DND-41 (cell line): ENCODE measurements at regions not wholly inside any gene's neighbourhood (a gene's known extent, or its start where the extent isn't known, plus 50 kb on each side); places are given as distances from the start of the nearest gene placed in this dataset.

ENCODE experiments used
- ATAC-seq: fragments of 200-7000 bp; cut with Tn5 transposase; 3 replicates; pipeline ENCODE4 v1.9.1; 2021; ENCODE audit warnings: low read depth; ENCODE audit not compliant: insufficient read depth
- DNase-seq: peaks from one replicate; pipeline ENCODE4 v3.0.0-alpha.2; 2020
- H2AFZ ChIP-seq: 2 replicates; pipeline ENCODE4 v1.6.0; 2012; ENCODE audit warnings: low read depth, low read length
- H3K27ac ChIP-seq: 2 replicates; pipeline ENCODE4 v1.5.1; 2012; ENCODE audit warnings: low read length, inconsistent platforms
- H3K27me3 ChIP-seq: fragments of 200-600 bp; sonication (generic); 2 replicates; pipeline ENCODE4 v1.6.0; 2012; ENCODE audit warnings: low read length, mild to moderate bottlenecking, inconsistent platforms; ENCODE audit not compliant: insufficient read depth, poor library complexity
- H3K36me3 ChIP-seq: 2 replicates; pipeline ENCODE4 v1.5.1; 2012; ENCODE audit warnings: low read length, inconsistent platforms; ENCODE audit not compliant: insufficient read depth
- H3K4me1 ChIP-seq: 2 replicates; pipeline ENCODE4 v1.5.1; 2012; ENCODE audit warnings: mild to moderate bottlenecking, low read length; ENCODE audit not compliant: insufficient read depth
- H3K4me2 ChIP-seq: 2 replicates; pipeline ENCODE4 v1.6.0; 2012; ENCODE audit warnings: mild to moderate bottlenecking, moderate library complexity, low read length, inconsistent platforms; ENCODE audit not compliant: insufficient read depth
- H3K4me3 ChIP-seq, 2 experiments: fragments of 200-600 bp in 1 of 2; shearing (Covaris generic) in 1 of 2; 2 replicates each; pipeline ENCODE4 v1.5.1; 2012 to 2016; ENCODE audit warnings: inconsistent platforms in 2 of 2, low read length in 2 of 2, mild to moderate bottlenecking in 2 of 2, low read depth in 1 of 2, moderate library complexity in 1 of 2
- H3K79me2 ChIP-seq: 2 replicates; pipeline ENCODE4 v1.6.0; 2012; ENCODE audit warnings: low read length, inconsistent platforms; ENCODE audit not compliant: insufficient read depth
- H3K9ac ChIP-seq: 2 replicates; pipeline ENCODE4 v1.6.0; 2012; ENCODE audit warnings: low read depth, mild to moderate bottlenecking, inconsistent platforms, low read length, moderate library complexity
- H3K9me3 ChIP-seq: 2 replicates; pipeline ENCODE4 v1.5.1; 2012; ENCODE audit warnings: low read length, moderate library complexity, mild to moderate bottlenecking, inconsistent platforms; ENCODE audit not compliant: insufficient read depth, severe bottlenecking
- H4K20me1 ChIP-seq: 2 replicates; pipeline ENCODE4 v1.6.0; 2012; ENCODE audit warnings: low read length; ENCODE audit not compliant: insufficient read depth
- CTCF ChIP-seq: IDR thresholded peaks from 2 replicates; pipeline ENCODE4 v1.5.1; 2012; ENCODE audit warnings: borderline replicate concordance, low read length, moderate library complexity, mild to moderate bottlenecking; ENCODE audit not compliant: poor library complexity, severe bottlenecking; ENCODE audit errors: extremely low read depth
- EZH2 ChIP-seq: IDR thresholded peaks from 3 replicates; pipeline ENCODE4 v1.6.1; 2012; ENCODE audit warnings: borderline replicate concordance, low read depth, mild to moderate bottlenecking, moderate library complexity, low read length, inconsistent platforms; ENCODE audit not compliant: severe bottlenecking

GRCh38 chr10:111177379-111177778 lies 100.5 kb downstream of the ADRA2A start:
- no peaks in the 10 kb centered on the region for H3K4me1 ChIP-seq
- no peak overlapping the region for H3K4me2 ChIP-seq
- H3K9ac ChIP-seq: no peak overlapping the region
- TF ChIP-seq CTCF (no peak), EZH2 (no peak)
- no peaks in the 10 kb centered on the region for H4K20me1 ChIP-seq
- no peak overlapping the region for H3K4me3 ChIP-seq
- ATAC-seq (no peak), DNase-seq (no peak)
- no peak overlapping the region for H3K27ac ChIP-seq
- no peaks in the 10 kb centered on the region for H3K79me2 ChIP-seq
- no peaks in the 10 kb centered on the region for H3K9me3 ChIP-seq
- no peaks in the 10 kb centered on the region for H3K36me3 ChIP-seq
- no peak overlapping the region for H2AFZ ChIP-seq
- no peaks in the 10 kb centered on the region for H3K27me3 ChIP-seq

DNA sequence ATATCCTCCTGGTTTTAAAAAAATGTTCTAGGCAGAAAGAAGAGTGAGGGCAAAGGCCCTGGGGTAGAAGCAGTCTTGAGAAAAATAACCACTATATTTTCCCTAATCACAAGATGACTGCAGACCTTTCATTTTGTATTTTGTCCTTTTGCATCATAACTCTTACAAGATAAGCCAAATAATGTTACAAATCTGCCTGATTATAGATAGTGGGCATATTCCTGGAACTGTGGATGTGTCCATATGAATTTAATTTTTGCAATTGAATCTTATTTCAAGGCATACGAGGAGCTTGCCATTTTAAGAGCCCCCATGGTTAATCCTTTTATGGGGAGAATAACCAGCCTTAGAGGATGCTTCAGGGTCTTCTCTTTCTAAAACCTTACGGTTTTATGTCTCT lies 102.7 kb downstream of the ADRA2A start:
- ATAC-seq (no peak), DNase-seq (no peak)
- Histone ChIP-seq H3K9ac (no peak overlapping the region), H4K20me1 (no peaks in the 10 kb centered on the region), H3K27ac (no peak overlapping the region), H3K4me1 (no peaks in the 10 kb centered on the region), H3K79me2 (no peaks in the 10 kb centered on the region), H3K9me3 (no peaks in the 10 kb centered on the region), H3K4me3 (no peak overlapping the region), H3K27me3 (no peaks in the 10 kb centered on the region), H3K4me2 (no peak overlapping the region), H2AFZ (no peak overlapping the region), H3K36me3 (no peaks in the 10 kb centered on the region)
- no peak for TF ChIP-seq CTCF
- TF ChIP-seq EZH2: no peak

GRCh38 chr10:111186358-111186757 lies 109.5 kb downstream of the ADRA2A start:
- H3K9ac ChIP-seq: no peak overlapping the region
- TF ChIP-seq CTCF: no peak

GRCh38 chr10:111187096-111187495 lies 110.3 kb downstream of the ADRA2A start:
- ATAC-seq (no peak), DNase-seq (no peak)
- Histone ChIP-seq H3K4me3 (no peak overlapping the region), H3K27me3 (peaks cover 4% of the 10 kb centered on the region), H3K27ac (no peak overlapping the region), H2AFZ (no peak overlapping the region), H3K36me3 (no peaks in the 10 kb centered on the region), H3K9ac (no peak overlapping the region), H3K9me3 (no peaks in the 10 kb centered on the region), H3K4me1 (no peaks in the 10 kb centered on the region), H3K4me2 (no peak overlapping the region), H3K79me2 (no peaks in the 10 kb centered on the region), H4K20me1 (no peaks in the 10 kb centered on the region)
- TF ChIP-seq CTCF: no peak
- TF ChIP-seq EZH2: no peak

More at GRCh38 chr10:111186358-111186757, 109.5 kb downstream of the ADRA2A start:
- H3K79me2 ChIP-seq: no peaks in the 10 kb centered on the region
- no peak overlapping the region for H2AFZ ChIP-seq
- peaks cover 4% of the 10 kb centered on the region for H3K27me3 ChIP-seq
- no peaks in the 10 kb centered on the region for H4K20me1 ChIP-seq
- no peaks in the 10 kb centered on the region for H3K9me3 ChIP-seq
- H3K4me1 ChIP-seq: no peaks in the 10 kb centered on the region
- H3K27ac ChIP-seq: no peak overlapping the region
- H3K36me3 ChIP-seq: no peaks in the 10 kb centered on the region
- no peak for ATAC-seq
- DNase-seq: no peak
- H3K4me3 ChIP-seq: no peak overlapping the region
- H3K4me2 ChIP-seq: no peak overlapping the region
